Body of pancreas (tissue), 4 donors: ENCODE measurements at regions not wholly inside any gene's neighbourhood (a gene's known extent, or its start where the extent isn't known, plus 50 kb on each side); places are given as distances from the start of the nearest gene placed in this dataset.

Source experiments
- CTCF ChIP-seq, 7 experiments: fragments of 450-650 bp in 4 of 7; fragments of 200-600 bp in 3 of 7; sonication (generic) in 3 of 7; IDR thresholded peaks; one replicate each; pipeline ENCODE4 v1.5.1; 2016 to 2019; ENCODE audit warnings: antibody characterized with exemption in 7 of 7
- POLR2A ChIP-seq, 3 donors: fragments of 450-650 bp; IDR thresholded peaks; one replicate each; pipeline ENCODE4 v1.6.1; 2016; ENCODE audit warnings: antibody characterized with exemption in 3 of 3, mild to moderate bottlenecking in 2 of 3

- TF ChIP-seq CTCF (IDR thresholded peaks at IDR 0.05), result no peak
- TF ChIP-seq POLR2A (IDR thresholded peaks at IDR 0.05), result no peak
These were observed 404.3 kb upstream of the NOVA1 start for GRCh38 chr14:27002179-27002578.
